ENCODE measurements at regions not wholly inside any gene's neighbourhood (a gene's known extent, or its start where the extent isn't known, plus 50 kb on each side); places are given as distances from the start of the nearest gene placed in this dataset.

DNA sequence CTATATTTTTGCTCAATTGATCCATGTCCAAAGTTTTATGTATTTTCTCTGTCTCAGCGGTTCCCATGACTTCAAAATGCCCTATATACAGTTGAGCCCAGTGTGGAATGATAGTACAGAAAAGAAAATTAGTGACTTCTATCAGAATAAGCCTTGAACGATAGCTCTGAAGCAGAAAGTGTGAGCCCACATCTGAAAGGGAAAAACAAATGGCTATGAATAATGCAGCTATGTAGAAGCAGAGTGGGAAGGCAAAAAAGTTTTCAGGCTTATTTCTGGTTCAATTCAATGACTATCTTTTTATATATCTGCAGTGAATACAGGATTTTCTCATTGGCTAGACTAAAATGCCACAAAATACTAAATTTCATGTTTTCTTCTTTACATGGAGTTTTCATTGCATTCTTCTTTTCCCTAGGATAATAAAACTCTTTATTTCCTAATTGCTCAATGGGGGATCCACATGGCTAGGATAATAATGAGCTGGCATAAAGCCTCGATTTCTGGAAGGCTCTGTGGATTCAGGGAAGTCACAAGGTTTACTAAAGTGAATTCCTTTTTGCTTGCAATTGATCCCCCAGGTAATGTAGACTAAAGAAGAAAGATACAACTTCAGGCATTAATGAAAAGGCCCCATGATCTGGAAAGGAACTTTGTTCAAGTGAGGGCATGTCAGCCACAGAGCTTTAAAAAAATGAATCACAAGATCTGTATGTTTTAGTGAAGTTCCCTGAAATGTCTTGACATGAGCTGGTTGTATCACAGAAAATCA is 377.0 kb upstream of the RIOK2 start:
- Mint-ChIP-seq H3K27me3 (ENCODE audit: low read depth) (no peaks in the 10 kb centered on the region), H3K4me3 (no peak overlapping the region), H3K9me3 (peaks cover 16% of the 10 kb centered on the region), H3K4me1 (no peaks in the 10 kb centered on the region), H3K27ac (no peak overlapping the region), H3K36me3 (no peaks in the 10 kb centered on the region)
- ChIA-PET POLR2A (interaction anchor here (0.6 kb wide), 1 partner anchor 54 kb away, joined by 9 read pairs; no protein-coding TSS in a partner anchor), CTCF (no interaction called here)
- no peak for ATAC-seq
- no peak for DNase-seq (ENCODE audit: low spot score)
- no peak for TF ChIP-seq NFYB (CRISPR knock-in tag; conservative IDR thresholded peaks at IDR 0.05; ENCODE audit: low read depth)
- TF ChIP-seq, protein P1, sequence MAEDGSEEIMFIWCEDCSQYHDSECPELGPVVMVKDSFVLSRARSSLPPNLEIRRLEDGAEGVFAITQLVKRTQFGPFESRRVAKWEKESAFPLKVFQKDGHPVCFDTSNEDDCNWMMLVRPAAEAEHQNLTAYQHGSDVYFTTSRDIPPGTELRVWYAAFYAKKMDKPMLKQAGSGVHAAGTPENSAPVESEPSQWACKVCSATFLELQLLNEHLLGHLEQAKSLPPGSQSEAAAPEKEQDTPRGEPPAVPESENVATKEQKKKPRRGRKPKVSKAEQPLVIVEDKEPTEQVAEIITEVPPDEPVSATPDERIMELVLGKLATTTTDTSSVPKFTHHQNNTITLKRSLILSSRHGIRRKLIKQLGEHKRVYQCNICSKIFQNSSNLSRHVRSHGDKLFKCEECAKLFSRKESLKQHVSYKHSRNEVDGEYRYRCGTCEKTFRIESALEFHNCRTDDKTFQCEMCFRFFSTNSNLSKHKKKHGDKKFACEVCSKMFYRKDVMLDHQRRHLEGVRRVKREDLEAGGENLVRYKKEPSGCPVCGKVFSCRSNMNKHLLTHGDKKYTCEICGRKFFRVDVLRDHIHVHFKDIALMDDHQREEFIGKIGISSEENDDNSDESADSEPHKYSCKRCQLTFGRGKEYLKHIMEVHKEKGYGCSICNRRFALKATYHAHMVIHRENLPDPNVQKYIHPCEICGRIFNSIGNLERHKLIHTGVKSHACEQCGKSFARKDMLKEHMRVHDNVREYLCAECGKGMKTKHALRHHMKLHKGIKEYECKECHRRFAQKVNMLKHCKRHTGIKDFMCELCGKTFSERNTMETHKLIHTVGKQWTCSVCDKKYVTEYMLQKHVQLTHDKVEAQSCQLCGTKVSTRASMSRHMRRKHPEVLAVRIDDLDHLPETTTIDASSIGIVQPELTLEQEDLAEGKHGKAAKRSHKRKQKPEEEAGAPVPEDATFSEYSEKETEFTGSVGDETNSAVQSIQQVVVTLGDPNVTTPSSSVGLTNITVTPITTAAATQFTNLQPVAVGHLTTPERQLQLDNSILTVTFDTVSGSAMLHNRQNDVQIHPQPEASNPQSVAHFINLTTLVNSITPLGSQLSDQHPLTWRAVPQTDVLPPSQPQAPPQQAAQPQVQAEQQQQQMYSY (CRISPR knock-in tag; IDR thresholded peaks at IDR 0.05): no peak
- TF ChIP-seq SOX15 (CRISPR knock-in tag; IDR thresholded peaks at IDR 0.05): no peak
- TF ChIP-seq, protein P2, sequence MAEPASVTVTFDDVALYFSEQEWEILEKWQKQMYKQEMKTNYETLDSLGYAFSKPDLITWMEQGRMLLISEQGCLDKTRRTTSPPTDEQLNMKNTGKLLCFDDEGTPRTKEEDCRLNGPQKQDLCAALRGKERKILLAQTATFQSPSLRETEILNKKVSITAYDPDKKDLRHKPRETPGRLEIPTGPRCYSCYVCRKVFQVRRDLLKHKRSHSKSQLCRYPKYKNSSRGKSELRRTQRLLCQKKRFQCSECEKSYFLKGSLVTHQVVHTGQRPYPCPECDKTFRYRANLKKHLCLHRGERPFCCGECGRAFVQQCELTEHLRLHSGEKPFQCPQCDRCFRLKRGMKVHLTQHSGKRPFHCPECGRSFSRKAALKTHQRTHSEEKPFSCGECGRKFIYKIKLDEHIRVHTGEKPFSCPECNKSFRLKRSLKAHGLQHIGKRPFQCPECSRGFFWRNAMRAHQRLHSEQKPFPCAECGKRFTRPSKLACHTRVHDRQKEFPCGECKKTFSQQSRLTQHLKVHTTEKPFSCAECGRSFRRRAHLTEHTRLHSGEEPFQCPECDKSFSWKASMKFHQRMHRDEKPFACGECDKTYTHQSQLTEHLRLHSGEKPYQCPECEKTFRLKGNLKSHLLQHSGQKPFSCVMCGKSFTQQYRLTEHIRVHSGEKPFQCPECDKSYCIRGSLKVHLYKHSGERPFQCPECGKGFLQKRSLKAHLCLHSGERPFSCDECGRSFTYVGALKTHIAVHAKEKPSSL (CRISPR knock-in tag; conservative IDR thresholded peaks at IDR 0.05): no peak
- TF ChIP-seq, protein P3, sequence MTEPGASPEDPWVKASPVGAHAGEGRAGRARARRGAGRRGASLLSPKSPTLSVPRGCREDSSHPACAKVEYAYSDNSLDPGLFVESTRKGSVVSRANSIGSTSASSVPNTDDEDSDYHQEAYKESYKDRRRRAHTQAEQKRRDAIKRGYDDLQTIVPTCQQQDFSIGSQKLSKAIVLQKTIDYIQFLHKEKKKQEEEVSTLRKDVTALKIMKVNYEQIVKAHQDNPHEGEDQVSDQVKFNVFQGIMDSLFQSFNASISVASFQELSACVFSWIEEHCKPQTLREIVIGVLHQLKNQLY (CRISPR knock-in tag; IDR thresholded peaks at IDR 0.05): no peak
- no peak for TF ChIP-seq ZNF232 (CRISPR knock-in tag; IDR thresholded peaks at IDR 0.05)
- TF ChIP-seq IRF2 (CRISPR knock-in tag; IDR thresholded peaks at IDR 0.05; ENCODE audit: borderline replicate concordance, low read depth): no peak
- no peak for TF ChIP-seq NR1H2 (CRISPR knock-in tag; IDR thresholded peaks at IDR 0.05)
- TF ChIP-seq, protein P4, sequence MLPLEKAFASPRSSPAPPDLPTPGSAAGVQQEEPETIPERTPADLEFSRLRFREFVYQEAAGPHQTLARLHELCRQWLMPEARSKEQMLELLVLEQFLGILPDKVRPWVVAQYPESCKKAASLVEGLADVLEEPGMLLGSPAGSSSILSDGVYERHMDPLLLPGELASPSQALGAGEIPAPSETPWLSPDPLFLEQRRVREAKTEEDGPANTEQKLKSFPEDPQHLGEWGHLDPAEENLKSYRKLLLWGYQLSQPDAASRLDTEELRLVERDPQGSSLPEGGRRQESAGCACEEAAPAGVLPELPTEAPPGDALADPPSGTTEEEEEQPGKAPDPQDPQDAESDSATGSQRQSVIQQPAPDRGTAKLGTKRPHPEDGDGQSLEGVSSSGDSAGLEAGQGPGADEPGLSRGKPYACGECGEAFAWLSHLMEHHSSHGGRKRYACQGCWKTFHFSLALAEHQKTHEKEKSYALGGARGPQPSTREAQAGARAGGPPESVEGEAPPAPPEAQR (CRISPR knock-in tag; IDR thresholded peaks at IDR 0.05): no peak
- TF ChIP-seq, protein P5, sequence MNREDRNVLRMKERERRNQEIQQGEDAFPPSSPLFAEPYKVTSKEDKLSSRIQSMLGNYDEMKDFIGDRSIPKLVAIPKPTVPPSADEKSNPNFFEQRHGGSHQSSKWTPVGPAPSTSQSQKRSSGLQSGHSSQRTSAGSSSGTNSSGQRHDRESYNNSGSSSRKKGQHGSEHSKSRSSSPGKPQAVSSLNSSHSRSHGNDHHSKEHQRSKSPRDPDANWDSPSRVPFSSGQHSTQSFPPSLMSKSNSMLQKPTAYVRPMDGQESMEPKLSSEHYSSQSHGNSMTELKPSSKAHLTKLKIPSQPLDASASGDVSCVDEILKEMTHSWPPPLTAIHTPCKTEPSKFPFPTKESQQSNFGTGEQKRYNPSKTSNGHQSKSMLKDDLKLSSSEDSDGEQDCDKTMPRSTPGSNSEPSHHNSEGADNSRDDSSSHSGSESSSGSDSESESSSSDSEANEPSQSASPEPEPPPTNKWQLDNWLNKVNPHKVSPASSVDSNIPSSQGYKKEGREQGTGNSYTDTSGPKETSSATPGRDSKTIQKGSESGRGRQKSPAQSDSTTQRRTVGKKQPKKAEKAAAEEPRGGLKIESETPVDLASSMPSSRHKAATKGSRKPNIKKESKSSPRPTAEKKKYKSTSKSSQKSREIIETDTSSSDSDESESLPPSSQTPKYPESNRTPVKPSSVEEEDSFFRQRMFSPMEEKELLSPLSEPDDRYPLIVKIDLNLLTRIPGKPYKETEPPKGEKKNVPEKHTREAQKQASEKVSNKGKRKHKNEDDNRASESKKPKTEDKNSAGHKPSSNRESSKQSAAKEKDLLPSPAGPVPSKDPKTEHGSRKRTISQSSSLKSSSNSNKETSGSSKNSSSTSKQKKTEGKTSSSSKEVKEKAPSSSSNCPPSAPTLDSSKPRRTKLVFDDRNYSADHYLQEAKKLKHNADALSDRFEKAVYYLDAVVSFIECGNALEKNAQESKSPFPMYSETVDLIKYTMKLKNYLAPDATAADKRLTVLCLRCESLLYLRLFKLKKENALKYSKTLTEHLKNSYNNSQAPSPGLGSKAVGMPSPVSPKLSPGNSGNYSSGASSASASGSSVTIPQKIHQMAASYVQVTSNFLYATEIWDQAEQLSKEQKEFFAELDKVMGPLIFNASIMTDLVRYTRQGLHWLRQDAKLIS (CRISPR knock-in tag; IDR thresholded peaks at IDR 0.05; ENCODE audit: borderline replicate concordance): no peak
- TF ChIP-seq TEAD4 (CRISPR knock-in tag; IDR thresholded peaks at IDR 0.05): no peak
- no peak for TF ChIP-seq CREM (CRISPR knock-in tag; IDR thresholded peaks at IDR 0.05)
- no peak for TF ChIP-seq SMAD3 (CRISPR knock-in tag; IDR thresholded peaks at IDR 0.05; ENCODE audit: borderline replicate concordance)
- TF ChIP-seq, protein P6, sequence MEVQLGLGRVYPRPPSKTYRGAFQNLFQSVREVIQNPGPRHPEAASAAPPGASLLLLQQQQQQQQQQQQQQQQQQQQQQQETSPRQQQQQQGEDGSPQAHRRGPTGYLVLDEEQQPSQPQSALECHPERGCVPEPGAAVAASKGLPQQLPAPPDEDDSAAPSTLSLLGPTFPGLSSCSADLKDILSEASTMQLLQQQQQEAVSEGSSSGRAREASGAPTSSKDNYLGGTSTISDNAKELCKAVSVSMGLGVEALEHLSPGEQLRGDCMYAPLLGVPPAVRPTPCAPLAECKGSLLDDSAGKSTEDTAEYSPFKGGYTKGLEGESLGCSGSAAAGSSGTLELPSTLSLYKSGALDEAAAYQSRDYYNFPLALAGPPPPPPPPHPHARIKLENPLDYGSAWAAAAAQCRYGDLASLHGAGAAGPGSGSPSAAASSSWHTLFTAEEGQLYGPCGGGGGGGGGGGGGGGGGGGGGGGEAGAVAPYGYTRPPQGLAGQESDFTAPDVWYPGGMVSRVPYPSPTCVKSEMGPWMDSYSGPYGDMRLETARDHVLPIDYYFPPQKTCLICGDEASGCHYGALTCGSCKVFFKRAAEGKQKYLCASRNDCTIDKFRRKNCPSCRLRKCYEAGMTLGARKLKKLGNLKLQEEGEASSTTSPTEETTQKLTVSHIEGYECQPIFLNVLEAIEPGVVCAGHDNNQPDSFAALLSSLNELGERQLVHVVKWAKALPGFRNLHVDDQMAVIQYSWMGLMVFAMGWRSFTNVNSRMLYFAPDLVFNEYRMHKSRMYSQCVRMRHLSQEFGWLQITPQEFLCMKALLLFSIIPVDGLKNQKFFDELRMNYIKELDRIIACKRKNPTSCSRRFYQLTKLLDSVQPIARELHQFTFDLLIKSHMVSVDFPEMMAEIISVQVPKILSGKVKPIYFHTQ (CRISPR knock-in tag; IDR thresholded peaks at IDR 0.05): no peak
- TF ChIP-seq ETV6 (CRISPR knock-in tag; IDR thresholded peaks at IDR 0.05): no peak
- TF ChIP-seq, protein P7, sequence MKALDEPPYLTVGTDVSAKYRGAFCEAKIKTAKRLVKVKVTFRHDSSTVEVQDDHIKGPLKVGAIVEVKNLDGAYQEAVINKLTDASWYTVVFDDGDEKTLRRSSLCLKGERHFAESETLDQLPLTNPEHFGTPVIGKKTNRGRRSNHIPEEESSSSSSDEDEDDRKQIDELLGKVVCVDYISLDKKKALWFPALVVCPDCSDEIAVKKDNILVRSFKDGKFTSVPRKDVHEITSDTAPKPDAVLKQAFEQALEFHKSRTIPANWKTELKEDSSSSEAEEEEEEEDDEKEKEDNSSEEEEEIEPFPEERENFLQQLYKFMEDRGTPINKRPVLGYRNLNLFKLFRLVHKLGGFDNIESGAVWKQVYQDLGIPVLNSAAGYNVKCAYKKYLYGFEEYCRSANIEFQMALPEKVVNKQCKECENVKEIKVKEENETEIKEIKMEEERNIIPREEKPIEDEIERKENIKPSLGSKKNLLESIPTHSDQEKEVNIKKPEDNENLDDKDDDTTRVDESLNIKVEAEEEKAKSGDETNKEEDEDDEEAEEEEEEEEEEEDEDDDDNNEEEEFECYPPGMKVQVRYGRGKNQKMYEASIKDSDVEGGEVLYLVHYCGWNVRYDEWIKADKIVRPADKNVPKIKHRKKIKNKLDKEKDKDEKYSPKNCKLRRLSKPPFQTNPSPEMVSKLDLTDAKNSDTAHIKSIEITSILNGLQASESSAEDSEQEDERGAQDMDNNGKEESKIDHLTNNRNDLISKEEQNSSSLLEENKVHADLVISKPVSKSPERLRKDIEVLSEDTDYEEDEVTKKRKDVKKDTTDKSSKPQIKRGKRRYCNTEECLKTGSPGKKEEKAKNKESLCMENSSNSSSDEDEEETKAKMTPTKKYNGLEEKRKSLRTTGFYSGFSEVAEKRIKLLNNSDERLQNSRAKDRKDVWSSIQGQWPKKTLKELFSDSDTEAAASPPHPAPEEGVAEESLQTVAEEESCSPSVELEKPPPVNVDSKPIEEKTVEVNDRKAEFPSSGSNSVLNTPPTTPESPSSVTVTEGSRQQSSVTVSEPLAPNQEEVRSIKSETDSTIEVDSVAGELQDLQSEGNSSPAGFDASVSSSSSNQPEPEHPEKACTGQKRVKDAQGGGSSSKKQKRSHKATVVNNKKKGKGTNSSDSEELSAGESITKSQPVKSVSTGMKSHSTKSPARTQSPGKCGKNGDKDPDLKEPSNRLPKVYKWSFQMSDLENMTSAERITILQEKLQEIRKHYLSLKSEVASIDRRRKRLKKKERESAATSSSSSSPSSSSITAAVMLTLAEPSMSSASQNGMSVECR (CRISPR knock-in tag; IDR thresholded peaks at IDR 0.05; ENCODE audit: borderline replicate concordance): no peak
- no peak for TF ChIP-seq ZNF317 (CRISPR knock-in tag; IDR thresholded peaks at IDR 0.05; ENCODE audit: borderline replicate concordance, low read depth)

Data from WTC11 (cell line).